HG03159 (cell line): ENCODE measurements at regions not wholly inside any gene's neighbourhood (a gene's known extent, or its start where the extent isn't known, plus 50 kb on each side); places are given as distances from the start of the nearest gene placed in this dataset.

Experiments
- ATAC-seq: cut with Tn5 transposase; IDR thresholded peaks from one replicate; pipeline ENCODE4 v1.9.1; 2021; ENCODE audit warnings: mild to moderate bottlenecking, moderate library complexity; ENCODE audit not compliant: unreplicated experiment

DNA sequence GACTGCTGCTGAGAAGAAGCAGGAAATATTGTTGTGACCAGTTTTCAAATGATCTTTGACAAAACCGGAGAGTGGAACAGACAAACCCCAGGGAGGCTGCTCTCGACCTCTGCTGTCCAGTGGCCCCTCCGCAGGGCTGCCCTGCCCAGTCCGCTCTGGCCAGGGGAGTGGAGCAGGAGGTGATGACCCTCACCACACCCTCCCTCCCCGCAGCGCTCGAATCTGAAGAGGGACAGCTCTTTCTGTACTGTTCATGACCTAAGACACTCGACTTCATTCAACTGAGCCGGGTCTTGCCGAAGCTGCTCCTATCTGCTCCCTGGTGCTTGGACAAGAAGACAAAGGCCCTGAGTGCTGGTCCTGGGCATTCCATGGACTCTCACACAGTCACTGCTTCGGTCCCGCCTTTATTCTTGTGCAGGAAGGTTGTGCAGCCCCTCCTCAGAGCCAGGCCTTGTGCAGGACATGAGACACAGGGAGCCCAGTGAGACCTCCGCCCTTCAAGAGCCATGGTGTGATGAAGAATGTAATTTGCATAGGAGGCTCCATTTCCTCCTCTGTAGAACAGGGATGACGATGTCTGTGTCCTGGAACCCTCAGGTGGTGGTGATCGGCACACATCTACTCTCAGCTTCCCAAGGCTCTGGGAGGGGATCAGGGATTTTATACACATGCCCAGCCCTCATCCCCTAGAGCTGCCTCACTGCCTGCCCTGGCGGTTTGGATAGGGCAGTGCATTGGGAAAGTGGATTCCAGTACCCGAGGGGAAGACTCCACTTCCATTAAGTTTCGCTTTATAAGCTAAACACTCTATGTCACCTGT, 97.1 kb upstream of the PRR20G start:
- ATAC-seq, result no peak

DNA sequence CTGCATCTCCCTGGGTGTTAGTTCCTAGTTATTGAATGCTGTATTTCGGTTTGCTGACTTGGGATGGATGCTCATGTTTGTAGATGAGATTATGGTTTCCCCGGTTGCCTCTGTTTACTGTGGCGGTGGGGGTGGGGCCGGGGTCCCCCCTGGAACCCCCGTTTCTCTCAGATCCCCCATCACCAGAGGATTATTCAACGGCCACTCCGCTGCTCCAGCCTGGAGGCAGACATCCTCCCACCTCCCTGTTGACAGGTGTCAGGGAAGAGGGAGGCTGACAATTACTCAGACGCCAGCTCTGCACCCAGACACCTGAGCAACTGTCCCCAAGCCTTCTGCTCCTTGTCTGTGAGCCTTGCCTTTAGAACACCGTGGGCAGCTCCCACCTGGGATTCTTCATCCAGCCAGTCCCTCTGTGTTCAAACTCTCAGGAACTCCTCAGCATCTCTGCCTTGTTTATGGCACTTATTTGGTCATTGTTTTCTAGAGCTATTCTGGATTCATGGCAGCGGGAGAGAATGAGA, 95.9 kb upstream of the PRR20G start:
- ATAC-seq, result no peak

DNA sequence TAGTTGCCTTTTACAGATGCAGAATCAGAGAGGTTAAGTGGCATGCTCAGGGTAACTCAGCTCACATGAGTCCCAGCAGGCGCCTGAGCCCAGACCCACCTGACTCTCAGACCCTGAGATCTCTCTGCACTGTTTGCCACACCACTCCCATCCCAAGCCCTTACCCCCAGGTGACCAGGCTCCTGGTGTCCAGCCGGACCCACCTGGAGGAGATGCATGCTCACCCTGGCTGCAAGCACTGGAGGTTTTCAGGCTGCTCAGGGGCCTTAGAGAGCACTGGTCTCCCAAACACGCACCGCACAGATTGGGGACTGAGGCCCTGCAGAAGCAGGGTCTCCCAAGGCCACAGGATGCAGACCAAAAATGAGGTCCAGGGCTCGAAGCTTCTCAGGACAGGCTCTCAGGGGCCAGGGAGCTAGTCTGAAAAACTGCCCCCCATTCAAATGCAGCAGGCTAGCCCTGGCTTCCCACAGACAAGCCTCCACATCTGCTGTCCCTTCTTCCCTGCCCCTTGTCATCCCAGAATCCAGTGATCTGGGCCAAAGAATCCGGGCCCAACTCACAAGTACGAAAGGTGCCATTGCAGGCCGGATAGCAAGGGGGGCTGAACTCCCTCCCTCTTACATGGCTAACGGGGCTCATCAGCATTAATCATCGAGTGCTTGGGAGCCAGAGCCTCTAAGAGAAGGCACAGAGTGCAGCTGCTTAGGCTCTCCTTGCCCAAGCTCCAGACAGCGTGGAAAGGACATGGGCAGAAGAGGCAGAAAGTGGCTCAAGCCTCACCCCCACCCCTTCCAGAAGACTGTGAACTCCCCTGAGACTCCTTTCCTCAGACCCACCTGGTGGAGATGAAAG, 90.2 kb upstream of the PRR20G start:
- ATAC-seq, result no peak

DNA sequence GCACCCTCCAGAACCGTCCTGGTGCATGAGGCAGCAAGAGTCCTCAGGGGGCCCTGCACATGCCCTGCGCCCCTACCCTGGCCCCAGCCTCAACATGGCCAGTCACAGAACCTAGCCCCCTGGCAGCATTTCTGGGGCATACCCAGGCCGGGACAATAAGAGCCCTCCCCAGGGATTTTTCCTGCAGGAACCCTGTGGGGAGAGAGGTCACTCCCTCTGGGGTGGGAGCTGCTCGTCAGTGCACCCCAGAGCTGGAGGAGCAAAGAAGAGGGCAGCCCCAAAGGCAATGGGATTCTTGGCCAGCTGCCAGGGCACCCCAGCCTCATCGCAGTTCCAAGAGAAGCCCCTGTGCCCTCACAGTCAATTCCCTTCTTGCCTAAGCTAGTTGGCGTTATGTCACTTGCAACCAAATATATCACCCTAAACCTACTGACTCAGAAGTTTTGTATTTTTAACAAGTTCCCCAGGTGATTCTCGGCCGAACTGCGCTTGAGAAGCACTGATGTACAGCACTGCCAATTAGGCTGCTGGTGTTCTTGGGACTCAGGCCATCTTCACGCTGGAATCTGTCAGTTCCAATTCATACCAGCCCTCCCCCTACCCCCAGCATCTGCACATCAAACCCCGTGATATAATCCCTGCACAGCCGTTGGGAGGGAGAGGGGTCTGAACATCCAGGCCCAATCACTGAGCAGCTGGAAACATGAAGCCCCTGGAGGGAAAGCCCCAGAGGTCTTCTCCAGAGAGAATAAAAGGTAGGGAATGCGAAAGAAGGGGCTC, 87.5 kb upstream of the PRR20G start:
- no peak for ATAC-seq

DNA sequence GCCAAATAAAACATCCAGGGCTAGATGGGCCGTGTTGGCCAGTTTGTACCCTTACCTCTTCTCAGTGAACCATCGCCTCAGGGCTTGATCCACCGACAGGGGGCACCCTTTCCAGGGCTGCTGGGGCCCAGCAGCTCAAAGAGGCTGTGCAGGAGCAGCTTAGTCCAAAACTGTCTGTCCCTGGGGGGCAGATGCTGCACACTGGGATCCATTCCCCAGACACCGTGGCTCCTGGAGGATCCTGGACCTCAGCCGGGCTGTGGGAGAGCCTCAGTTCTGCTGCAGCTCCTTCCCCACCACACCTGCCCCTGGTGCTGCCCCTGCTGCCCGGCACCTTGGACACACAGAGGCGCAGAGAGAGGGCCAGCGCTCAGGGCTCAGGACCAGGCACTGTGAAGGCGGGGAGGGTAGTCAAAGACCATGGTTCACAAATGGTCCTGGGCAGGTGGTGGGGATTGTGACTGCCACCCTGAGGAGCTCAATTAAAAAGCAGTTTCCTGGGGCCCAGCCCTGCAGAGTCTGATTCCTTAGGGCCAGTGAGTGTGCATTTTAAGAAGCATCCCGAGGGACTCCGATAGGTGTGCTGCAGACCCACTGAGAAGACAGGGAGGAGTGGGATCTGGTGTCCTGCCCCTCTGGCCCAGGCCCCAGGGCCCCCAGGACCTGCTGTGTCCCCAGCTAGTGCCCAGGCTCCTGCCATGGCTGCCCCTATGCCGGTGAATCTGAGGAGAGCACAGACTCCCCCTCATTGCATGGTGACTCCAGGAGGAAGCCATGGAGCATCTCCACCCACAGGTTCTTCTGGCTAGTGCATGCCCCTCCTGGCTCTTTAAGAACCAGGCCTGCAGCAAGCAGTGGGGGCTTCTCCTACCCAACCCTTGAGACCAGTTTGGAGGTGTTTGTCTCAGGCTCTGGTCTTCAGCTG, 86.5 kb upstream of the PRR20G start:
- ATAC-seq, result no peak

DNA sequence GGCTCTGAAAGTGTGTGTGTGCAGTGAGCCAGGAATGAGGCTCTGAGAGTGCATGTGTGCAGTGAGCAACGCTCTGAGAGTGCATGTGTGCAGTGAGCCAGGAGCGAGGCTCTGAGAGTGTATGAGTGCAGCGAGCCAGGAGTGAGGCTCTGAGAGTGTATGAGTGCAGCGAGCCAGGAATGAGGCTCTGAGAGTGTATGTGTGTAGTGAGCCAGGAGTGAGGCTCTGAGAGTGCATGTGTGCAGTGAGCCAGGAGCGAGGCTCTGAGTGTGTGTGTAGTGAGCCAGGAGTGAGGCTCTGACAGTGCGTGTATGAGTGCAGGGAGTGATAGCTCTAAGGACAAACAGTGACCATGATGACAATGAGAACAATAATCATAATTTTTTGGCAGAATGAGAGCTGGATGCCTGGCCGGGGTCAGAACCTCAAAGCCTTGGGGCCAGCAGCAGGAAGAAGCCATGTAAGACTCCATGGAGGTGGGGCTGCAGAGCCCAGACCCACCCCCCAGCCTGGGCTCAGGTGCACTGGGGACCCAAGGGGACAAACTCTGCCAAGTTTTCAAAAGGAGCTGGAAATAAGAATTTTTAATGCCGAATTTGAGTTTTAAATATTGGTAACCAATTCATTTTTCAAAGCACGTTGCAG, 85.7 kb upstream of the PRR20G start:
- ATAC-seq, result no peak

DNA sequence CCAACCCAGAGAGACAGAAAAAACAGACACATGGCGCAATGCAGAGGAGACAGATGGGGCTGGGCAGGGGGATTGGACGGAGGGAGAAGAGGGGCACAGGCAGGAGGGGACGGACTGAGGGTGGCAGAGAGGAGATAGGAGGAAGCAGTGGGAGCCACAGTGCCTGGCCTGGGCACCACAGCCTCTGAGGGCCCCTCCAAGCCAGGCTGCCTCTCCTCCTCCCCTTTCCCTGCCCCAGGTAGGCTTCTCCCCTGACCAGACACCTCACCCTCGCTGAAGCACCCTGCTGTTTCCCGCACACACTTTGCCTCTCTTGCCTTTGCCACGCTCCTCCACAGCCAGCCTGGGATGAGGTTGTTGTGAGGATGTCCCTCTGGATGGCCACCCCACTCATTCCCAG, 84.0 kb upstream of the PRR20G start:
- ATAC-seq, result no peak

DNA sequence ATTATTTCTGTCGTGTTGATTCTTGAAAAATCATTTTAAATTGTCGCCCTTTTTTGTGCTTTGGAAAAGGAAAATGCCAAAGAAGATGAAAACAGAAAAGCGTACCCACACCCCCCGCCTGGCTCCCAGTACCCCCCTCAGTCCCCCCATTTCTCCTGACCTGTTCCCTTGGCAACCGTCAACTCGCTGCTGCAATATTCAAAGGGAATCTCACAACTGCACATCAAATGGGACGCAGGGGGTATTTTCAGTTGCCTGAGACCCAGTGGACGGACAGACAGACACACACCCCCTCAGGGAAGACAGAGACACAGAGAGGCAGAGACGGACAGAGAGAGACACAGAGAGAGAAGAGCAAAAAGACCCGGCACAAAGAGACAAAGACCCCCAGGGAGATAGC, 83.5 kb upstream of the PRR20G start:
- ATAC-seq, result no peak

DNA sequence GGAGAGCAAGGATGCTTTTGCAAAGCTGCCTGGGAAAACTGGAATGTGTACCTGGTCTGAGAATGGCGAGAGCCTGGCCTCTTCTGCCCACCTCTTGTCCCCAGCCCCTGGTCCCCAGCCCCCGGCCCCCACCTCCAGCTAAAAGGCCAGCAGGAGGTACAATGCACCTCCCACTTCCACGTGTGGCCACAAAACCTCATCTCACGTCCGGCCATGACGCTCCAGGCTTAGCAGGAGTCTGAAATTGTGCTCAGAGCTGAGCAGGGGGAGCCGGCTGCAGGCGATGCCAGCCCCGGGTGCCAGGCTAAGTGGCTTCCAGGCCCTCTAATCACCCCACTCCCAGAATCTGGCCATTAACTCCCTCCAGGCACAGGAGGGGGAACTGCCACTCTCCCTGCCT, 83.1 kb upstream of the PRR20G start:
- no peak for ATAC-seq

DNA sequence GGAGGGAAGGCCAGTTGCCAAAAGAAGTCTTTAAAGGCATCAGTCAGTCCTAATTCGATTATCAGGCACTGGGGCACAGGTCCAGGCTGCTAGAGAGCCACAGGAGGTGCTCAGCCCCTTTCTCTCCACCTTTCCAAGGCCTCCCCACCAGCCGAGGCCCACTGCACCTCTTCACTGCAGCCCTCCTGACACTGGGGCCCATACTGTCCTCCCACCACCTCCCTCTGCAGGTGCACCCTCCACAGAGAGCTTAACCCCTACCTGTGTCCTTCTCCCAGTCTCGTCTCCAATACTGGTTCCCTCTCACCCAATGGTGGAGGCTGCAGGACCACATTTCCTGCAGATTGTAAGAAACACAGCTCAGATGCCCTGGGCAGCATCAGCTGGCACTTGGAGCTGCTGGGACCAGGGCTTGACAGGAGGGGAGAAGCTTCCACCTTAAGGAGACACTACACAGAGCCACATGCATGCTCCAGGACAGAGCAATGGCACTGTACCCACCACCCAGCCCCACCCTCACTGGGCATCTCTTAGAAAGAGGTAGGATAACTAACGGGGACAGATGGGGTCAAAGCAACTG, 81.6 kb upstream of the PRR20G start:
- ATAC-seq, result no peak

DNA sequence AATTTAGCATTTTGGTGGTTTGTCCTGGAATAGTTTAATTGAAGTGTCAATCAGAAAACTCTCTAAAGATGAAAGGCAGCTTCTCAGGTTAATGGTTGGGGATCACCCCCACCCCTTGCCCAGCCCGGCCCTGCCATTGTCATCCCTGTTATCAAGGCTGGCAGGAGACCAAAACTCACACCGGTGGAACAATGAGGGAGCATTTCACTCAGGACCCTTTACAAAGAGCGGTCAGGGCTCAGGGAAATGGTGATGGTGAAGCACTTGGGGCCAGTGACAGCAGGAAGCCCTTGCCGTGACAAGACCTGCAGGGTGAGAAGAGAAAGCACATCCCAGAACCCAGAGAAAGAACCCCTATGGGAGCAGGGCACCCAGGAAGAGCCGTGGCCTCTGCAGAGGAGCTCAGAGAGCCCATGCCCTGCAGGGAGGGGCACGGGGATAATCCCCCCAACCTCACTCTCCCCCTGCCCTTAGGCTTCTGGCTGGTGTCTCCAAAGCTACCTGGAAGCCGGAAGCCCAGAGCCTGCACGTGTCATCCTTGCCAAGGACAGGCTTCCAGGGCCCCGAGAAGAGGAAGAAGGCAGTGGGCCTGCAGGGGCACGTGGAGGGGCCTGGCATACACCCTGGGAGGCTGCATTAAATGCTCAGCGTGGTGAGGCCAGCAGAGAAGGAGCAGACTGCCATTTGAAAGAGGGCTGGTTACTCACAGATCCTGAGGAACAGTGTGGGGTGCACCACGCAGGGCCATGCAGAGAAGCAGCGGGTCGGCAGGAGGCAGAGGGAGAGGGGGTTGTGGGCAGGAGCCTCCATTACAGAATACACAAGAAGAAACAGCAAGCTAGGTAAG, 80.6 kb upstream of the PRR20G start:
- ATAC-seq, result no peak

DNA sequence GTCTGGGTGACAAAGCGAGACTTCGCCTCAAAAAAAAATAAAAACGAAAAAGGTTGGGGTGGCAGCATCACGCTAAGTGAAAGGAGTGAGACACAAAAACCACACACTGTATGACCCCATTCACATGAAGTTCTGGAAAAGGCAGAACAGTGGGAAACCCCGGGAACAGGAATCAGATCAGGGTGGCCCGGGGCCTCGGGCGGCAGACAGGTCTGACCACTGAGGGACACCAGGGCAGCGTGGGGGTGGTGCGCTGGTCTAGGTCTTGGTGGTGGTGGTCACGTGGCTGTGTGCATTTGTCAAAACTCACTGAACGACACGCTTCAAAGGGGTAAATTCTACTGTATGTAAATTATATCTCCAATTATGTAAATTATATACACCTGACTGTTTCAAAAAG, 79.7 kb upstream of the PRR20G start:
- no peak for ATAC-seq

DNA sequence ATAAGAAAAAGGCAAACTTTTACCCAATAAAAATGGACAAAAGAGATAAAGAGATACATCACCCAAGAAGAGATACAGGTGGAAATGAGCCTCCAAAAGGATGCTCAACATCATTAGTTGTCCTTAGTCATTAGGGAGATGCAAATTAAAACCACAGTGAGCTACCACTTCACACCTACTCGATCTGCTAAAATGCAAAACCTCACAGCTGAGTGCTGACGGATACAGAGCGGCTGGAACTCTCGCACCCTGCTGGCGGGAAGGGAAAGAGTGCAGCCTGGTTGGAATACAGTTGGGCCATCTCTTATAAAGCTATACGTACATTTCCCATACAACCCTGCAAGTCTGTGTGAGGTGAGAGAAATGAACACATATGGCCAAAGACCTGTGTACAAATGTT, 78.5 kb upstream of the PRR20G start:
- no peak for ATAC-seq

DNA sequence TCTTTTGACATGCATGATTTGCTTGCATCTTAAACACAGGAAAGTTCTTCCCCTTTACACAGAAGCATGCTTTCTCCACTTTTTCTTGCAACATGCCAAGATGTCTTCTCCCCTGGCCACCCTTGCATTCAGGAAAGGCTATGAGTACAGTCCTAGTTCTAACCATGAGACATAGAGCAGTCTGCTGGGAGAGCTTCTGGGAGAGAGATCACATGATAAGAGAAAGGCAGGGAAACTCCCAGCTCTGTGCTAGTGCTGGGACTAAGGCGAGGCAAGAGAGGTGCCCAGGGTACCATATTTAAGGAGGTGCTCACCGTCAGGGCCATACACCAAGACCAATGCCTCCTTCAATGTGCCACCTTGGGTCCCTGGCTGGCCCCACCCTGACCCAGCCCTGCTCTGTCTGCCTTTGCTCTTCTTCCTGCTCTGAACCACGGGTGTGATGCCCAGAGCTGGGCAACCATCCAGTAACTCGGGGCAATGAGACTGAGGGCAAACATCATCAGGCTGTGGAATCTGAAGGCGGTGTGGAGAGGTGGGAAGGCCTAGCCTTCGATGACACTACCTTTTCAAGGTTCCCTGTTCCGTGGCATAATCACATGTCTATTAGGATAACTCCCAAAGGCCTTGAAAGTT, 77.4 kb upstream of the PRR20G start:
- no peak for ATAC-seq

DNA sequence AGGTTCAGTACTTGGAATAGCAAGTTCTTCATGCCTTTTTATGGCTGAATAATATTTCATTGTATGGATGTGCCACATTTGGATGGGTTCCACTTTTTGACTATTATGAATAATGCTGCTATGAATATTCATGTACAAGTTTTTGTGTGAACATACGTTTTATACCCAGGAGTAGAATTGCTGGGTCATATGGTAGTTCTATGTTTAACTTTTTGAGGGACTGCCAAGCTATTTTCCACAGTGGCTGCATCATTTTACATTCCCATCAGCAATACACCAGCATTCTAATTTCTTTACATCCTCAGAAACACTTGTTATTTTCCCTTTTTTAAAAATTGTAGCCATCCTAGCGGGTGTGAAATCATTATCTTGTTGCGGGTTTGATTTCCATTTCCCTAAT, 76.0 kb upstream of the PRR20G start:
- ATAC-seq, result no peak

DNA sequence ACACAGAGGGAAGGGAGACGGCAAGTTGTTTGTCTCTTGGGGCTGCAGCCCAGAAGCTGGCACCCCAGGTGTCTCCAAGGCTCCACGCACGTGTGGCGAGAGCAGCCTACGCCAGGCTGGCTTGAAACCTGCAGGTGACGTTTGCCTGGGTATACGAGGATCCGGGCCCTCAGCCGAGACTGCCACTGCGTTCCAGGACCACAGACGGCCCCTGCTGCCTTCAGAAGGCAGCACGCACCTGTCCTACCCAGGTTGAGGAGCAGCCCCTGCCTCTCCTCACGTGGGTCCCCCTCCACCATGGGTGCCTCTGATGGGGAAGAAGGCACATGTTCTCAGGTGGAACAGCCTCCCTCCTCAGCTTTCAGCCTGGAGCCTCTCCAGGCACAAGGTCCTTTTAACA, 75.3 kb upstream of the PRR20G start:
- no peak for ATAC-seq

DNA sequence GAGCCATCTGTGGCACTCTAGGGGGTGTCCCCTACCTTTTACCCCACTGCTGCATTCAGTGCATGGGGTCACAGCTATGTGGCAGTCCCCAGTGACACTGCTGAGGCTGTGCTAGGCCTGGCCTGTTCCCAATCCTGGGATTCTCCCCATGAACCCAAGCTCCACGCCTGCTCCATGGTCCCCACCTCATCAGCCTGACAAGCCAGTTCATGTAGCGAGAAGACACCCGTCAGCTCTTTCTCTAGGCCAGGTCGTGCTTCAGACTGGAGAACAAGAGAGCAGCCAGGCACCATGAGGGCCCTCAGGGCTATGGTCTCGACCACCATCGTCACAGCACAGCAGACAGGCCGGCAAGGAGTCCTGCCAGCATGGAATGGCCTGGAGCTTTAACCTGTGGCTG, 72.8 kb upstream of the PRR20G start:
- ATAC-seq, result no peak

DNA sequence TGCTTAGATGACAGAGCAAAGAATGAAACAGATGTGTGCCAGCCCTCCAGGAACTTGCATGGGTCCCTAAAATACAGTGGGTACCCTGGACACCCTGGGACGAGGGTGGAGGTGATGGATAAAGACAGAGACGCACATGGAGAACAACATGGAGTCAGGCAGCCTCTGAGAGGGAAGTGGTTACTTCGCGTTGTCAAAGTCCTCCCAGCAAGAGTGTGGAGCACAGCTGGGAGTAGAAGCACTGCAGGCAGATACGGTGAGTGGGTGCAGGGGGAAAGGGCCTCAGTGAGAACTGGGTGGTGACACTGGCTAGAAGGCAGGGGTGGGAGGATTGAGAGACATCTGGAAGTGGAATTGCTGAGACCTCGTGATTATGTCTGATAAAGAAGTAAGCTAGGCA, 70.8 kb upstream of the PRR20G start:
- no peak for ATAC-seq
